Nephron progenitor cell (in vitro differentiated cells): ENCODE measurements at regions not wholly inside any gene's neighbourhood (a gene's known extent, or its start where the extent isn't known, plus 50 kb on each side); places are given as distances from the start of the nearest gene placed in this dataset.

Source experiments
- DNase-seq: peaks from one replicate; pipeline ENCODE4 v3.0.0; 2021
- H3K27ac Mint-ChIP-seq: 2 replicates; pipeline ENCODE4 v1.8.0; 2021; ENCODE audit warnings: mild to moderate bottlenecking, moderate library complexity, mixed read lengths
- H3K27me3 Mint-ChIP-seq: 2 replicates; pipeline ENCODE4 v1.8.0; 2021; ENCODE audit warnings: mild to moderate bottlenecking, low read depth, mixed read lengths; ENCODE audit not compliant: poor library complexity
- H3K36me3 Mint-ChIP-seq: 2 replicates; pipeline ENCODE4 v1.8.0; 2021; ENCODE audit warnings: low read depth, mixed read lengths
- H3K4me1 Mint-ChIP-seq: 2 replicates; pipeline ENCODE4 v1.8.0; 2021; ENCODE audit warnings: mixed read lengths
- H3K4me3 Mint-ChIP-seq: 2 replicates; pipeline ENCODE4 v1.8.0; 2021; ENCODE audit warnings: mild to moderate bottlenecking, moderate library complexity, mixed read lengths
- H3K9me3 Mint-ChIP-seq: 2 replicates; pipeline ENCODE4 v1.8.0; 2021; ENCODE audit warnings: mild to moderate bottlenecking, moderate library complexity, mixed read lengths
- CTCF ChIP-seq: fragments of 200-600 bp; sonication (generic); IDR thresholded peaks from 2 replicates; pipeline ENCODE4 v1.5.0; 2021; ENCODE audit warnings: antibody characterized with exemption

DNA sequence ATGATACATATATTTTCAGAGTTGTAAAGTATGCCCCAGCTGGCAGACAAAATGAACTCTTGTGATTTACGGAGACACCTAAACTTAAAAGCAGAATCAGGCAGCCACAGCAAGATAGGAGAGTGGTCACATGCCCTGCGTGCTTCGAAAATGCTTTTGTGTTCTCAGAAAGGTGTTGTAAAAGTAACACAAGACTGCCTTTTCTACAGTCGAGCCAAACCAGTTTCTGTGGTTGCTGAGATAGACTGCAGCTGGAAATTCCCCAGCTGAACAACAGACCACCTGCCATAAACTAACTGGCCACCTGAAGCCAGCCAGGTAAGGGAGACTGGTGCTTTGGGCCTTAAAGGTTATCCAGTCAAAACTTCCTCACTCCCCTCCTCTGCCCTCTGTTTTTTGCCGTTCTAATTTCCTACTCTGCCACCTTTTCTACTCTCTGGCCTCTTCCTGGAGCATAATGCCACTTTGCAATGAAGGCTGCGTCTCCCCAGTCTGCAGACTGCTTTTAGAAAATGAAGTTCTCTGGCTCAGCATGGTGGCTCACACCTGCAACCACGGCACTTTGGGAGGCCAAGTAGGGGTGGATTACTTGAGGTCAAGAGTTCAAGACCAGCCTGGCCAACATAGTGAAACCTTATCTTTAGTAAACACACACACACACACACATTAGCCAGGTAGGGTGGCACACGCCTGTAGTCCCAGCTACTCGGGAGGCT is 381.2 kb upstream of the SLITRK1 start:
- no peak for DNase-seq
- Mint-ChIP-seq H3K4me1 (peaks cover 9% of the 10 kb centered on the region), H3K4me3 (no peak overlapping the region)

GRCh38 chr13:84255226-84255797 is 373.0 kb upstream of the SLITRK1 start:
- Mint-ChIP-seq H3K27ac (no peak overlapping the region), H3K9me3 (peaks cover 25% of the 10 kb centered on the region), H3K4me3 (no peak overlapping the region), H3K36me3 (peaks cover 6% of the 10 kb centered on the region), H3K4me1 (no peaks in the 10 kb centered on the region), H3K27me3 (peaks cover 5% of the 10 kb centered on the region)
- no peak for DNase-seq
- no peak for TF ChIP-seq CTCF

More for the DNA sequence above, 381.2 kb upstream of the SLITRK1 start:
- H3K27me3 Mint-ChIP-seq, result no peaks in the 10 kb centered on the region
- TF ChIP-seq CTCF, result no peak
- peak overlapping the region; percentile 66 for H3K27ac Mint-ChIP-seq
- no peaks in the 10 kb centered on the region for H3K36me3 Mint-ChIP-seq
- H3K9me3 Mint-ChIP-seq, result no peaks in the 10 kb centered on the region

- Mint-ChIP-seq H3K27ac (no peak overlapping the region), H3K4me1 (no peaks in the 10 kb centered on the region), H3K4me3 (no peak overlapping the region), H3K36me3 (peaks cover 6% of the 10 kb centered on the region), H3K9me3 (peaks cover 25% of the 10 kb centered on the region), H3K27me3 (peaks cover 5% of the 10 kb centered on the region)
- DNase-seq, result no peak
- no peak for TF ChIP-seq CTCF
These were observed 367.2 kb upstream of the SLITRK1 start for GRCh38 chr13:84249463-84249862.

GRCh38 chr13:84243340-84243739 is 361.1 kb upstream of the SLITRK1 start:
- peaks cover 4% of the 10 kb centered on the region for H3K9me3 Mint-ChIP-seq
- TF ChIP-seq CTCF, result no peak
- H3K4me1 Mint-ChIP-seq, result no peaks in the 10 kb centered on the region
- H3K27me3 Mint-ChIP-seq, result no peaks in the 10 kb centered on the region
- H3K4me3 Mint-ChIP-seq, result no peak overlapping the region
- DNase-seq, result no peak
- H3K36me3 Mint-ChIP-seq, result no peaks in the 10 kb centered on the region
- no peak overlapping the region for H3K27ac Mint-ChIP-seq

- no peak overlapping the region for H3K27ac Mint-ChIP-seq
- H3K4me3 Mint-ChIP-seq, result no peak overlapping the region
These were observed 356.8 kb upstream of the SLITRK1 start for GRCh38 chr13:84239032-84239431.

More at GRCh38 chr13:84239032-84239431, 356.8 kb upstream of the SLITRK1 start:
- TF ChIP-seq CTCF, result no peak
- DNase-seq, result no peak
- Mint-ChIP-seq H3K36me3 (no peaks in the 10 kb centered on the region), H3K27me3 (no peaks in the 10 kb centered on the region), H3K9me3 (peaks cover 4% of the 10 kb centered on the region), H3K4me1 (peaks cover 5% of the 10 kb centered on the region)
